GM18867 (cell line): ENCODE measurements at regions not wholly inside any gene's neighbourhood (a gene's known extent, or its start where the extent isn't known, plus 50 kb on each side); places are given as distances from the start of the nearest gene placed in this dataset.
"Not testable (repeated sequence)": the region's sequence is repeated elsewhere in the genome, so short reads cannot be mapped to it uniquely, and the experiment has no call there.

Source experiments
- ATAC-seq: cut with Tn5 transposase; IDR thresholded peaks from one replicate; pipeline ENCODE4 v1.9.1; 2021; ENCODE audit warnings: mild to moderate bottlenecking, moderate library complexity; ENCODE audit not compliant: unreplicated experiment

DNA sequence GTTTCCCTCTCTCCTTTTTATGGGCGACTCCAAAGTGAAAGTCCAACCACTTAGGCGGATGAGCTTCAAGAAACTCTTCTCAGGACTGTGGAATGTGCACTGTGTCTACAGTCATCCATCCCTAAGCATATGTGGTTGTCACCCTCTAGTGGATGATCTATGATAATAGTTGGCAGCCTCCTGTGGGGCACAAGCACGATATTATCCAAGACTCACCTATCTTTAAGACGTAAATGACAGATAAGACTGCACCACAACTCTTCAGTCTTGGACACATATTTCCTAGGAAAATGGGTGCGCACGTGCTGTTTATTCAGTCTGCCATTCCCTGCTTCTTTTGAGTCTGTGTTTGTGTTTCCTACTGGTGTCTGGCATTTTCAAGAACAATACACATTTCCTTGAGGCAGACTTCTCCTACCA lies 145.5 kb upstream of the CTAGE1 start:
- peak; percentile 93 for ATAC-seq

DNA sequence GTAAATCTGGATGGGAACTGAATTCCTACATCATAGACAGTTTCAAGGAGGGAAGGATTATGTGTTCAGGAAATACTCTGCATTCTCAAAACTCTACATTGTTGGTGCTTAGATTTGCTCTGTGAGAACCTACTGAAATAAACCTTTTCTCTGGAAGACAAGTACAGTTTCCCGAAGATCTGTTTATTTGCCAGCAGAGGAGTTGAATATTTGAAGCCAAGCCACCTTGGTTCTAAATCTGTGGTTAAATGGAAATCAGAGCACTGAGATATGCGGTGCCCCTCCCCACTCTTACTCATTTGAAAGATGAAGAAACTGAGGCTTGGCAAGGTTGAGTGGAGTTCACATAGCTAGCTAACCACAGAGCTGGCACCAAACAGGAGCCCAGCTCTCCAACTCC lies 146.3 kb upstream of the CTAGE1 start:
- ATAC-seq, result no peak

DNA sequence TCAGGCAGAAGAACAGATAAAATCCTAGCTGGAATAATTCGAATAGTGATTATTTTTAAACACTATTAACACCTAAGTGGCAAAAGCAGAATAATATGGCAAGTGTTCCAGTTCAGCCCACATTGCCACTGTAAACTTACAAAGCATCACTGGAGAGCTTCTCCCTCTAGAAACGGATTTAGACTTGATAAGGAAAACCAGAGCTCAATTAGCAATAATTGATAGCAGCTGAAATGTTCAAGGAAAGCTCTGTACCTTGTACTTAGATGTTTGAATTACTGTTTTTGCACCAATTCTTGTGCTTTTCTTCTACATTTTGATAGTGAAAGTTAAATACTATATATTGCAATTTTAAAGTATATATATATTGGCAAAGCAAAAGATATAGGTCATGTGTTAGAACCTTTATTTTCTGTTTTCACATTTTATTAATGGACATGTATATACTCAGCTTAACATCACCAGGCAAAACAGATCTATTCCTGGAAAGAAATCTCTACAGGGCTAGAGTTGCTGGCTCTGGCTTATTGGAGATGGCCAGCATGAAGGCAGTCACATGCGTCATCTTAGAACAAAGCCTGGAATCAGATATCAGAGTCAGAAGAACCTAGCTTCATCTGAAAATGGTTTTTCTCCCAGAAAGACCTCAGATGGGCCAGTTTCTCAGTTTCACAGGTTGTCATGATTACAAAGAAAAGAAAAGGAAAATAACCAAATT lies 149.1 kb upstream of the CTAGE1 start:
- ATAC-seq, result no peak

DNA sequence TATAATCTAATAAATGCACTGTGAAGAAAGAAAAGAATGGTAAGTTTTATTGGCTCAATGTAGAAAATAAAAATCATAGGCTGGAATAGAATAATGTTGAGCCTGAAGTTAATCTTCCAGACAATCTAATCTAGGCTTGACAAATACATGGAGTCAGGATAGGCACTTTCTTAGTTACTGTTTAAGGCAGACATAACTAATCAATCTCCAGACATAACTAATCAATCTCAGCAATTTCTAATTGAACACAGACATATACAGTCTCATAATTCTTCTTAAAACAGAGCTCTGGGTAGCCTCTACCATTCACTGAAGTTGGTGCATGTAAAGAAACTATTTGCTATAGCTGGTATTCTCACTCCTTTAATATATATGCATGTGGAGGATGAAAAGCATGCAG lies 150.1 kb upstream of the CTAGE1 start:
- no peak for ATAC-seq

DNA sequence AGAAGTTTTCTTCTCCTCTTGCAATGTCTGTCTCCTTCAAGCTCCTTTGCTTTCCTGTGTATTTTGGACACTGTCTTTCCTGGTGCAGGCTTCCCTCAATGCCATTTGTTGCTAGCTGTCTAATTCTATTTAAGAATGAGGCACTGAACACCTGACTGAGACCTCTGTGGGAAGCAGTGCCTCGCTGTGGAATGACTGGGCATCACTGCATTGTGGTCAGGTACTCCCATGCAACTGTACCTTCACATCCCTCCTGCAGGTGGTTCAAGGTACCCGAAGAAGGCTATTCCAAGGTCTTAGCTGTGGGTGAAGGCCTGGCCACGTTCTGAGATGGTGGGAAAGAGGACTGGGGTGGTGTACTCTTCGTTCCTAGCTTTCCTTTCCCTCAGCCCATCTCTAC lies 152.8 kb upstream of the CTAGE1 start:
- no peak for ATAC-seq

DNA sequence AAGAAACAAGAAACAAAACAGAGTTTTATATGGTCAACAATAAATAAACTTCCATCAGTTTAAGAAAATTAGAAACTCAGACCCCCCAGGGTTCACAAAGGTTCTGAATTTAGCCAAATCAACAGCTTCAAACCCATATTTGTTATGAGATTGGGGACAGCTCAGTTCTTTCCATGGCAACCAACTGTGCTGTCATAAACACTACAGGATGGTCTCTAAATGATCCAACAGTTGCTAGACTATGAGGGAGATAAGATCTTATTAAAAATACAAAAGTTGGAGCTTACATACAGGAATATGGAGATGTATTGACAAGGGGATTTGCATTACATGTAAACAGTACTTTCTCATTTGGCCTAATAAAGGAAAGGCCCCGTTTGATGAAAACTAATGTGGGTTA lies 154.6 kb upstream of the CTAGE1 start:
- no peak for ATAC-seq

DNA sequence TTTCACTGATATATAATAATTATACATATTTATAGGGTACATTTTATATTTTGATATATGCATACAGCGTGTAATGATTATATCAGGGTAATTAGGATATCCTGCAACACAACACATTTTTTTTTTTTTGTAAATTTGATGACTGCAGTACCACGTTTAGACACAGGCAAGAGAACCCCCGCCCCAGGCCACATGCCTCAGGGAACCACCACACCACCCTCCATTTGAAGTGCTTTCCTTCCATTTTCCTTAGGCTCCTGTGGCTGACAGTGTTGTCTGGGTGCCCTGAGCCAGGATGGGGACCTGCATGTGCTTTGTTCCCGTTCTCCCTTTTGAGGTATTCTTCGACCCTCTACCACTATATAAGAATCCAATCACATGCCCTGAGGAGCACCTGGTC lies 161.6 kb upstream of the CTAGE1 start:
- no peak for ATAC-seq

DNA sequence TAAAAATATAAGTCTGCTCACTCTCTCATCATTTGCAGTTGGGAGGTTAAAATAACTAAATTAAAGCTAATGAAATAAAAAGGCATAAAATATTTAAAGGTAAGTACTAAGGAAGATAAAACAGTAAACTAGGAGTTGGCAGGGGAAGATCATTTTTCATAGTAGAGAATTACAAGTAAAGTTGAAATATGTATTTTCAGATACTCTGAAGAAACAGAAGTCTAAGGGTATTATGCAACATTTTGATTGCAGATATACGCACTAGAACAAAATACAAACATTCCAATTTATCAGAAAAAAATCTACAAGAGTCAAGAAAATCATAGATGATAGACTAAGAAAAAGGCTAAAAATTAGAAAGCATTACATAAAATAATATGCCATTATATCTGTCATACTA lies 167.6 kb upstream of the CTAGE1 start:
- no peak for ATAC-seq

DNA sequence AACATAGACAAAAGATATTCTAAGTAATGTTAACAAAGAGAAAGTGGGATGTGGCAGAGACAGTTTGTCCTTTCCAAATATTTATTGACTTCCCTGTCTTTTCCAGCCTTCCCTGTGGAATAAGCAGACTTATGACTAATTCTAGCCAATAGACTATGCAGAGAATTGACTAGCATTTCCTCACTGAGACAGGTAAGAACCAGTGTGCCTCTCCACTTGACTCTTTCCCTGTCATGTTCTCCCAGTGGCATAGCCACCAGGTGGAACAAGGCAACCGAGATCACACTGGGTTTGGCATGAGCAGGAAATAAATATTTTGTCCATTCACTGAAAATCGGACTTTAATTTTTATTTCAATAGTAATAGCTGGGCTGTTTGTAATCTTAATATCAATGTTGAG lies 168.1 kb upstream of the CTAGE1 start:
- no peak for ATAC-seq

DNA sequence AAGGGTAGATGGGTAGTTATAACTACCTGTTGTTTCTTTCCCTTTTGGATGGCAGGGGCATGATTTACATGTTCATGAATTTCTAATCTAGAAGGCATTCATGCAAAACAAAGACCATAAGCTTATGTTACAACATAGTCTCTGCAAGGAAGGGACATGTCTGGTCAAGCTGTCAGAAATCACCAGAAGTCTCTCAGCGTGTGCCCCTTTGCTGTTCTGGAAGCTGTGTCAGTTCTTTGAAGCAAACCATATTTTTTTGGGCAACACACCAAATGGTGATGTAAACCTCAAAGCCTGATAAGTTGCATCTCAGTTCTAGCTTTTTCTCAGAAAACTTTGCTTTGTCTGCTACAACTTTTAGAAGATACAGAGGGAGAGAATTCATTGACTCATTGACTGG lies 173.5 kb upstream of the CTAGE1 start:
- no peak for ATAC-seq

DNA sequence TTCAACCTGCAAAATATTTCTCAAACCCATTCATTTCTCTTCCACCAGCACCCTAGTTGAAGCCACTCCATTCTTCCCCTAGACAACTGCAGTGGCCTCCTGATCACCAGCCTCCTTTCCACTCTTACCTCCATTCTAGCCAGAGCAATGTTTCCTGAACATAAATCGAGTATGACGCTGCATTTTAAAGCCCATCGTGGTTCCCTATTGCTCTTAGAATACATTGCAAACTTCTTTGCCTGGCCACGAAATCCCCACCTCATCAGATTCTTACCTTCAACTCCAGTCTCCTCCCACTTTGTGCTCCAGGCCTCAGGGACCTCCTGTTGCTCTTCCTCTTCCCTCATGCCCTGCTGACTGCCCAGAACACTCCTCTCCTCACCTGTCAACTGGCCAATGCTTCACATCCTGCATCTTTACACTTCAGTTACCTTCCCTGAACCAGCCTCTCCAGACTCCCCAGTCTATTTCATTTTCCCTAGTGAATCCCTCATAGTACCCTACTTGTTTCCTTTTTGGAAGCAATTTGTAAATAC lies 176.5 kb upstream of the CTAGE1 start:
- ATAC-seq, result no peak

DNA sequence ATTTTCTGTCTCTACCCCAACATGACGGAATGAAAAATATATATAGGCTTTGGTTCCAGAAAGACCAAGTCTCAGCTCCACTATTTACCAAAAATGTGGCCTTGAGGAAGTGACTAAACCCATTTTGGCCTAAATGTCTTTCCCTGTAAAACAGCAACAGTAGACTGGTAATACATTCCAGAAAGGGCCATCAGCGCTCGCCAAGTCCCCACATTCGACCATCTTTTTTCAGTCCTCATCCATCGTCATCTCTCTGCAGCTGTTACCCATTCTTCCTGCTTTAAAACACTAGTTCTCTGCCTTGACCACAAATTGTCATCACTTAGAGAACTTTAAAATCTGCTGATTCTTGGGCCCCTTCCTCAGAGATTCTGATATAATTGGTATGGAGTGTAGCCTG lies 183.8 kb upstream of the CTAGE1 start:
- ATAC-seq, result no peak

DNA sequence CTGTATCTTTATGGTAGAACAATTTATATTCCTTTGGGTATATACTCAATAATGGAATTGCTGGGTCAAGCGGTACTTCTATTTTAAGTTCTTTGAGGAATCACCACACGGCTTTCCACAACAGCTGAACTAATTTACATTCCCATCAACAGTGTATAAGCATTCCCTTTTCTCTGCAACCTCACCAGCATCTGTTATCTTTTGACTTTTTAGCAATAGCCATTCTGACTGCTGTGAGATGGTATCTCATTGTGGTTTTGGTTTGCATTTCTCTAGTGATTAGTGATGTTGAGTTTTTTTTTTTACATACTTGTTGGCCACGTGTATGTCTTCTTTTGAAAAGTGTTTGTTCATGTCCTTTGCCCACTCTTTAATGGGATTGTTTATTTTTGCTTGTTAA lies 184.7 kb upstream of the CTAGE1 start:
- ATAC-seq, result not testable (repeated sequence)

DNA sequence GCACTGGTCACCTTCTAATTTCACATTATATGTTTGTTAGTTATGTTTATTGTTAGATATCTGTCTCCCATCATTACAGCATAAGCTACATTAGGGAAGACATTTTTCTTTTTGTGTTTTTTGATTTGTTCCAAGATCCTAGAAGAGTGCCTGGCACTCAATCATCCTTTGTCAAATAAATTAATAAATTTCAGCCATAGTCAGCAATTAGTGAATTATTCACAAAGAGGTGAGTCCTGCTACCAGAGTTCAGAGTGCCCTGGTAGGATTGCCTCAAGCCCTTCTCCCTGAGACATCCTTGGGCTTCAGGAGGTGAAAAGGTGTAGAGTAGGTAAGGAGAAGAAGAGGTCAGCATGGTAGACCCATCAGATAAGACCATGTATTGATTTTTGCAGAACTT lies 186.2 kb upstream of the CTAGE1 start:
- ATAC-seq, result no peak

DNA sequence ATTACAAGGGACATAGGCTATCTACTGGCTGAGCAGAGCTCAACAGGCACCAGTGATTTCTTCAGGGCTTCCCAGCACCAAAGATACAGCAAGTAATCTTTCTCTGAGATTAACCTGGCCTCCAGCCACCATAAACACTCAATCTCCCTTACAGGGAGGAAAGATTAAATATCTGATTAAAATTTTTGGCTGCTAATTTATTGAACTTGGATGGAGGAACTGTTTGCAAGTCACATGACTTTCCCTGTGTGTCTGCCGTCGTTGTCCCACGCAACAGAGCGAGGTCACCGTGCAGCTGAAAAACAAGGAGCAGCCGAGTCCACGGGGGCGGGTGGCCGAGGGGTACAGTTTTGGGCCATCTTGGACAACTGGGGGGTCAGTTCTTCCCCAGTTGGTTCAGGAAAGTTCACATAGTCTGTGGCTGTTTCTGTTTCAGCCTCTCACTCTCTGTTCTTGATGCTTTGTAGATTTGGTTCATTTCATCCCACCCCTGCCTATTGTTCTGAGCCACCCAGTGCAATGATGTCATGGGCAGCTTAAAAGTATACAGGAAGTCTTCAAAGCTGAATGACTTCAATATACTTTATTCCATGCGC lies 186.8 kb upstream of the CTAGE1 start:
- no peak for ATAC-seq

DNA sequence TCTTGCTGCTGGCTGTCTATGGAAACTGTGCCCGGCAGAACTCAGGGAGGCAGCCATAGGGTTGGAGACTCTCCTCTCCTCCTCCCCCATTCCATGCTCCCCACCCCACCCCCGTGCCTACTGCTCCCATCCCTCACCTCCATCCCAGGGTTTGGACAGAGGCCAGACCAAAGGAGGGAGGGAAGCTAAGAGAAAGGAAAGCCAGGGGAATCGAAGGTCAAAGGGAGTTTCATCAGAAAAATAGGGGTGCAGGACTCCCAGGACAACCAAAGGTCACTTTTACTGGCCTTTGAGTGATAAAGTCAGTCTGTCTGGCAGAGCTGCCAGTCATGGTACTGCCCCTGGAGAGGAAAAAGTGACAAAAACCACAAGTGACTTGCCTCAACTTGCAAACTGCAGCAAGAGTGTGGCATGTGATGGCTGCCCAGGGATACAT lies 187.3 kb upstream of the CTAGE1 start:
- ATAC-seq, result no peak

DNA sequence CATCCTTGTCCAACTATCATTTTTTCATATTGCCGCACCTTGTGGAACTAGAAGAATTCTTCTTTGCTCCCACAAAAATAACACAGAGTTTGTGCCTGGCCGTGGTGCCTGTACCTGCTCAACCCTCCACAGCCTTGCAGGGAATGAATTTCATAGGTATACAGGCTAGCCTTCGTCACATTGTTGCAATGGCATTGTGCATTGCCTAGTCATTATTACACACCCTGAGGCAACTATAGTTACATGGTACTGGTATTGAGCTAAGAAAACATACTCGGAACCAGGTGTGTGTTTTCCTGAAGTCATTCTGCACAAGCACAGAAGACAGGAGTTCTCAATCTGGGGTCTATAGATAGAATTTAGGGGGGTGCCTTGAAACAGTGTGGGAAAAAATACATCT lies 188.0 kb upstream of the CTAGE1 start:
- ATAC-seq, result no peak

DNA sequence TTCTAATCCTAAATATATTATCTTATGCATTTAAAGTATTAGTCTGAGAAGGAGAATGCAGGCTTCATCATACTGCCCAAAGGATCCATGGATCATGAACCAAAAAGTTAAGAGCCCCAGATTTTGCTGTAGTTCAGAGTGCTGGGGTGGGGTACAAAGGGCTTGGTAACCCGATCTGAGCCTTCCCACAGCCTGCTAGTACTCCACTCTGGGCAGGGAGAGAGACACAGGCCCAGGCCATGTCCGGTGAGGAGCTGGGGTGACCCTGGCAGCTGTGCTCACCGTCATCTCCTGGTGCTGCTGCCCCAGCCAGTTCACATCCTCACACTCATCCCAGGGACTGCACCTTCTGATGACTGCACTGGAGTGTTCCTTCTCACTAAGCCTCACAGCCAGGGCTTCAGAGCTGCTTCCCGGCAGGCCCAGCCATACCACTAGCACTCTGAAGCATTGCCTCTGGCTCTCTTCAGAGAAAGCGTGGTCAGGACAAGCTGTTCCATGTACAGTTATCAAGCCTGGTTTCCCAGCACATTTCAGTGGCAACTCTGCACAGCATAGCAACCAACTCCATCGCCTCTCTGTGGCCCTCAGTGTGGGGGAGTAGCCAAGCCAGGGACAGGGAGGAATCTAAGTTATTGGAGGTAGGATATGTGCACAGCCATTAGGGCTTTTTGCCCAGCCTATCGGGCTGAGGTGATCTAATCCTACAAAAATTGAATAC lies 189.0 kb upstream of the CTAGE1 start:
- no peak for ATAC-seq

DNA sequence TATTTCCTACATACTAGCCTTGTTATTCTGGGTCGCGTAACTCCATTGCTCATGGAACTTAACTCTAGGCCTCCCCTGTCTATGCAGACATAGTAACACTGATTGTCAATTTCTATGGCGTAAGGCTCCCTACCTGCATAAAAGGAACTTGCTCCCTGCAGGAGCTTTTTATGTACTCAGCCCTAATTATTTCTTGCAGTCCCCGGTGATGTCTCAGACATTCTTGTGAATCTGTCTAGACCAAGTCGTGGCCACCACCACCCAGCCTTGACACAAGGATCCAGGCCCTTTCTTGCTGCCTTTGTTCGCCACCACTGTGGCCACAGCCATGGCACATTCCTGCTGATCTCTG lies 189.5 kb upstream of the CTAGE1 start:
- no peak for ATAC-seq

DNA sequence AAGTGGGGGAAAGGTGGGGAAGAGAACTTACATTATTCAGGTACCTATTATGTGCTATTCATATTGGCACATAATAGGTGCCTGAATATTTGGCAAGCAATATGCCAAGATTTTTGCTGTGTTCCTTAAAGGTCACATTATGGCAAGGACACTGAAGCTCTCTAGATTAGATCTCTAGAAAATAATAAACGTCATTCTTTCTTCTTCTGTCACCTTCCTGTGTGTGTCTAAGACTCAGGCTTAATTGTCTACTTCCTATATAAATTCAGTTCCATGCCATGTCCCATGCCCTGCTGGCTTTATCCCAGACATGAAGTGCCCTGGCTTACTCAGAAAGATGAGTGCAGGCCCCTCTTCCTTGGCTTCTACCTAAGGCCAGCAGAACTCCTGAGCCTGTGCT lies 191.1 kb upstream of the CTAGE1 start:
- ATAC-seq, result no peak

DNA sequence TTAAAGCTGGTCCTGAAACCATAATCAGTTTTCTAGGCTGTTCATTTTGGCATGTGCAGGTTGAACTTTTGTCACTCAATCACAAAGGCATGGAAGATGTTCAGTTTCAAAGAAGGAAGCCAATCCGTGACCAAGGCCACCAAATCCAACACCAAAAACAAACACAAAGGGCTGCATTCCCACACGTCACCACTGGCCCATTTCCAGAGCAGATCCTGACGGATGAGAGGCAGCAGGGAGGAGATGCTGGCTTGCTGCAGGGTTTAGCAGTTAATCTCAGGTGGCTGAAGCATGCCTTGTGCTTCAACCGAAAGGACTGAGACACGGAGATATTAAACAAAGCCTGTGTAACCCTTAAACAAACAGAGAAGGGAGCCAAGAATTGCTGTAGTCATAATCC lies 191.9 kb upstream of the CTAGE1 start:
- no peak for ATAC-seq

DNA sequence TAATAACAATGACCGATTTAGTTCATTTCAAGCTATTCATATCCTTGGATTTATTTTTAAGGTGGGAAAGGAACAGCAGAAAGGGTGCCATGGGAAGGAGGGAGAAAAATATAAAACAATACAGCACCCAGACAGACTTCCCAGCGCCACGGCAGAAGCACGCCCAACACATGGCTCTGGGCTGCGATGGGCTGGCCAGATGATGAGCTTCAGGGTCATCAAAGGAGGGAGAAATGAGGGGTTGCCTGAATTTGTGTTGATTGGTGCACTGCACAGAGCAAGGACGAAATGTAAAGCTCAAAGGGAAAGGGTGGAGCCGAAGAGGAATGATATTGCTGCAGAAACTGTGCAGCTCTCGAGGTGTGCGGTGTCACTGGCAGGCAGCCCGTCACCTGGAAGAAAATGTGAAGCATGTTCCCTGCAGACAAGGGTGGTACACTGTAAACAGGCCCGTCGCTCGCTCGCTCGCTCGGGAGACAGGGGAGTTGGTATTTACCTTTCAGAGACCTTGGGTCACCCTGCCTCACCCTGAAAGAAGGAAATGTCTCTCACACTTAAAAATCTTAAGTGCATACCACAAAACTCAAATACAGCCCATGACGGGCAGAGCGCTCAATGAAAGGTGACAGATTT lies 195.5 kb upstream of the CTAGE1 start:
- no peak for ATAC-seq
